Kidney (tissue), 13 donors: ENCODE measurements at regions not wholly inside any gene's neighbourhood (a gene's known extent, or its start where the extent isn't known, plus 50 kb on each side); places are given as distances from the start of the nearest gene placed in this dataset.

Experiments
- DNase-seq, 5 donors: peaks; one replicate each; pipeline ENCODE4 v3.0.0-alpha.2; 2013 to 2020
- FAIRE-seq: peaks from 2 replicates; lab custom pipeline; 2012; peaks lifted over from hg19 to GRCh38; lab: Jason Lieb, UNC
- H3K27ac ChIP-seq, 2 donors: one replicate each; pipeline ENCODE4 v1.7.0; 2013; ENCODE audit warnings: low read depth in 2 of 2, low read length in 2 of 2, inconsistent platforms in 1 of 2
- H3K27me3 ChIP-seq: one replicate; pipeline ENCODE4 v1.7.1; 2013; ENCODE audit warnings: low read length, inconsistent platforms; ENCODE audit not compliant: control insufficient read depth, insufficient read depth
- H3K36me3 ChIP-seq, 3 donors: one replicate each; pipeline versions ENCODE4 v1.7.0 to v1.7.1; 2013; ENCODE audit warnings: low read length in 3 of 3, control low read depth in 1 of 3, inconsistent platforms in 1 of 3; ENCODE audit not compliant: insufficient read depth in 3 of 3, control insufficient read depth in 2 of 3
- H3K4me1 ChIP-seq, 3 donors: one replicate each; pipeline versions ENCODE4 v1.7.0 to v1.7.1; 2013; ENCODE audit warnings: low read length in 3 of 3, inconsistent platforms in 1 of 3, low read depth in 1 of 3; ENCODE audit not compliant: control insufficient read depth in 2 of 3, insufficient read depth in 2 of 3
- H3K4me3 ChIP-seq, 3 donors: one replicate each; pipeline versions ENCODE4 v1.7.0 to v1.8.1; 2013; ENCODE audit warnings: low read length in 3 of 3, control low read depth in 1 of 3, inconsistent platforms in 1 of 3
- H3K9ac ChIP-seq, 3 donors: one replicate each; pipeline versions ENCODE4 v1.7.0 to v1.7.1; 2013; ENCODE audit warnings: low read length in 3 of 3, control low read depth in 1 of 3, inconsistent platforms in 1 of 3
- H3K9me3 ChIP-seq, 3 donors: one replicate each; pipeline versions ENCODE4 v1.7.0 to v1.7.1; 2013; ENCODE audit warnings: low read length in 3 of 3, control low read depth in 1 of 3, inconsistent platforms in 1 of 3; ENCODE audit not compliant: control insufficient read depth in 2 of 3, insufficient read depth in 1 of 3
- CTCF ChIP-seq: IDR thresholded peaks from 3 replicates; pipeline ENCODE4 v1.5.1; 2012; ENCODE audit warnings: mild to moderate bottlenecking, moderate library complexity, borderline replicate concordance; ENCODE audit not compliant: insufficient read depth; ENCODE audit errors: extremely low read depth
- intact Hi-C: fragments of 100-400 bp; cut with DNase I; formaldehyde crosslinking; loops from one replicate; pipeline ENCODE4 v1.11.1; 2022
- donor health status: control.
- donor health status: control.
- donor health status: control.
- donor health status: control.
- donor health status: control.
- donor health status: DM: yes; HTN: yes; CAD: no.
- donor health status: Normal renal cell carcinoma (clear cell type).

- H3K9ac ChIP-seq: no peak overlapping the region
- TF ChIP-seq CTCF: no peak
- no peaks in the 10 kb centered on the region for H3K36me3 ChIP-seq
- H3K27ac ChIP-seq: no peak overlapping the region
- H3K27me3 ChIP-seq: no peaks in the 10 kb centered on the region
- DNase-seq (no peak), FAIRE-seq (no peak)
- no peak overlapping the region for H3K4me3 ChIP-seq
- no peaks in the 10 kb centered on the region for H3K4me1 ChIP-seq
- intact Hi-C loops: no loop called here
- peaks cover 0 to 13% (median 0%) of the 10 kb centered on the region in 3 donors for H3K9me3 ChIP-seq
Measured at GRCh38 chr19:30273184-30273583, 99.0 kb upstream of the ZNF536 start.

- Histone ChIP-seq H3K9ac (no peak overlapping the region), H3K4me1 (no peaks in the 10 kb centered on the region), H3K4me3 (no peak overlapping the region), H3K36me3 (no peaks in the 10 kb centered on the region), H3K27ac (no peak overlapping the region), H3K9me3 (peaks cover 0 to 13% (median 0%) of the 10 kb centered on the region in 3 donors), H3K27me3 (no peaks in the 10 kb centered on the region)
- DNase-seq: no peak
- intact Hi-C loops: no loop called here
- TF ChIP-seq CTCF: no peak
- no peak for FAIRE-seq
Measured at GRCh38 chr19:30274987-30275386, 97.2 kb upstream of the ZNF536 start.

- H3K36me3 ChIP-seq: no peaks in the 10 kb centered on the region
- no peak for DNase-seq
- no peak overlapping the region for H3K27ac ChIP-seq
- H3K27me3 ChIP-seq: no peaks in the 10 kb centered on the region
- TF ChIP-seq CTCF: no peak
- intact Hi-C loops: no loop called here
- peaks cover 0 to 13% (median 0%) of the 10 kb centered on the region in 3 donors for H3K9me3 ChIP-seq
- H3K9ac ChIP-seq: no peak overlapping the region
- FAIRE-seq: no peak
- H3K4me1 ChIP-seq: no peaks in the 10 kb centered on the region
- no peak overlapping the region for H3K4me3 ChIP-seq
Measured at GRCh38 chr19:30276011-30276882, 95.9 kb upstream of the ZNF536 start.
